ENCODE measurements at regions not wholly inside any gene's neighbourhood (a gene's known extent, or its start where the extent isn't known, plus 50 kb on each side); places are given as distances from the start of the nearest gene placed in this dataset.

- TF ChIP-seq CTCF (IDR thresholded peaks at IDR 0.05) (no peak), POLR2A (IDR thresholded peaks at IDR 0.05) (no peak)
Measured at GRCh38 chr10:78871796-78872195, 197.0 kb upstream of the ZMIZ1 start.

All from thyroid gland (tissue), 4 donors.